IPS DF 6.9 (cell line): ENCODE measurements at regions not wholly inside any gene's neighbourhood (a gene's known extent, or its start where the extent isn't known, plus 50 kb on each side); places are given as distances from the start of the nearest gene placed in this dataset.
"Not testable (repeated sequence)": the region's sequence is repeated elsewhere in the genome, so short reads cannot be mapped to it uniquely, and the experiment has no call there.

Experiments used
- DNase-seq: peaks from one replicate; pipeline ENCODE4 v3.0.0-alpha.2; 2013; ENCODE audit warnings: low read depth, low spot score
- H3K27ac ChIP-seq: one replicate; pipeline ENCODE4 v1.5.1; 2013; ENCODE audit warnings: low read length, control low read depth
- H3K27me3 ChIP-seq: 2 replicates; pipeline ENCODE4 v1.6.1; 2013; ENCODE audit warnings: mild to moderate bottlenecking, low read length; ENCODE audit not compliant: control insufficient read depth, insufficient read depth
- H3K36me3 ChIP-seq: 2 replicates; pipeline ENCODE4 v1.6.1; 2013; ENCODE audit warnings: low read length; ENCODE audit not compliant: control insufficient read depth, insufficient read depth
- H3K4me1 ChIP-seq: 2 replicates; pipeline ENCODE4 v1.6.1; 2013; ENCODE audit warnings: low read length; ENCODE audit not compliant: control insufficient read depth, insufficient read depth
- H3K4me3 ChIP-seq: 2 replicates; pipeline ENCODE4 v1.5.1; 2013; ENCODE audit warnings: mild to moderate bottlenecking, low read length
- H3K9me3 ChIP-seq: 2 replicates; pipeline ENCODE4 v1.6.1; 2013; ENCODE audit warnings: low read length, inconsistent platforms; ENCODE audit not compliant: control insufficient read depth, insufficient read depth
- WGBS: extraction: QIAGEN DNeasy Blood & Tissue Kit; methylation state at CpG from one replicate; pipeline ENCODE4 v1.1.7; 2013; ENCODE audit warnings: mixed read lengths, missing lambda C conversion rate; ENCODE audit not compliant: insufficient read length, insufficient coverage; 5-methylcytosine and 5-hydroxymethylcytosine counted together

DNA sequence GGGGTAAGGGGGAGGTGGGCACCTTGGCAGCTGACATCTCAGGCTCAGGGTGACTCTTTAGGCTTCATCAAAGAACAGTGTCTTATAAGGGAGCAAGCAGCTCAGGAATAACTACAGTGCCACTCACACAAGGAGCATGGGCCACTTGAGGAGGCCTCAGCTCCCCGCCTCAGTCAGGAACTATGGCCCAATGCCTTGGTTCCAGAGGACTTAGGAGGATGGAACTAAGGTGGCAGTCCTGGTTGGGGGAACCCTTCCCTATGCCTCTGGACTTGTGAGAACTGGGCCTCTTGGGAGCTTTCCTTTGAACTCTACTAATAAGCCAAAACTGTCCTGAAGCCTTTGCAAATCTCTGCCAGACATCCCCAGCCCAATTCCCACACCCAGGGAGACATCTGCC, 160.6 kb downstream of the EFNB1 start:
- Histone ChIP-seq H3K4me3 (no peak overlapping the region), H3K4me1 (peaks cover 4% of the 10 kb centered on the region), H3K36me3 (no peaks in the 10 kb centered on the region), H3K27ac (no peak overlapping the region), H3K27me3 (no peaks in the 10 kb centered on the region), H3K9me3 (no peaks in the 10 kb centered on the region)
- WGBS: no CpG with 5 or more reads among the region's 1 CpG
- DNase-seq: no peak

DNA sequence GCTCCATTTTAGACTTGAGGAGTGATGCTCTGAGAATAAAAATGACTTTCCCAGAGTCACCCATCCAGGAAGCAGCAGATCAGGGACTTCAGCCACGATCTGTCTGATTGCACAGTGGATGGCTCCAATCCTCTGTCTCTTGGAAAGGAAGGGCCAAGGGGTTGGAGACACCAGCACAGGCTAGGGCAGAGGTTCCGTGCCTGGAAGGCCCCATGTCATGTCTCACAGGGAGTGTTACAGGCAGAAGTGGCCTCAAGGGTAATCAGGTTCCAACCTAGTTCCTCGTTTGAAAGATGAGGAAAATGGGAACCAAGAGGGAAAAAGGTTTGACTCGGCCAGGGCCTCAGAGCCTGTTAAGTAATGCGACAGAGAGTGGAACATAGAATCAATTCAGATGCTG, 160.0 kb downstream of the EFNB1 start:
- WGBS: no CpG with 5 or more reads among the region's 5 CpGs
- no peak for DNase-seq

DNA sequence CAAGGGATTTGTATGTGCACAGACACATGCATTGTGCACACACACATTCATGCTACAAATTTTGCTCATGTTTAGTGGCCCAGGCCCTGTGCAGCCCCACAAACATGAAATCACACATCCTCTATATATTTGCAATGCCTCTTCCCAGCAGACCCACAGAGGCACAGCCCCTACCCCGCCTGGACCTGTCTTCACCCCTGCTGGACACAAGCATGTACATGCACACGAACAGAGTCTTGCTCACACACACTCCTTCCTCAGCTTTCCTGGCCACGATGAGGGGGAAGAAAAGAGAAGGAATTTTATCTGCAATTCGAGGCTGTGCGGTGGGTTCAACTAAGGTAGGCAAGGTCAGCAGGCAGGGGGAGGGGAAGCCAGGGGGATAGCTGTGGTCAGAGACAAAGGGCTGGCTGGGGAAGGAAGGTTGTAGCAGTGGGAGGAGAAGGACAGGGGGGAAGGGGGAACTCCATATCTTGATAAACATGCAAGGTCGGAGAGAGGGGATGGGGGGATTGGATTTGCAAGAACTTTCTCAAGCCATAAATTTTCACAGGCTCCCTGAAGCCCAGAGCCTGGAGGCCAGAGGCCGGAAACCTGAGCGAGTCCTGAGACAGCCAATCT, 156.4 kb downstream of the EFNB1 start:
- H3K9me3 ChIP-seq: no peaks in the 10 kb centered on the region
- H3K27me3 ChIP-seq: no peaks in the 10 kb centered on the region
- H3K4me3 ChIP-seq: no peak overlapping the region
- H3K4me1 ChIP-seq: peaks cover 3% of the 10 kb centered on the region
- H3K36me3 ChIP-seq: no peaks in the 10 kb centered on the region
- no CpG with 5 or more reads among the region's 8 CpGs for WGBS
- DNase-seq: no peak
- H3K27ac ChIP-seq: no peak overlapping the region

More for the DNA sequence above, 160.0 kb downstream of the EFNB1 start:
- no peak overlapping the region for H3K27ac ChIP-seq
- H3K9me3 ChIP-seq: no peaks in the 10 kb centered on the region
- no peak overlapping the region for H3K4me3 ChIP-seq
- H3K36me3 ChIP-seq: no peaks in the 10 kb centered on the region
- H3K4me1 ChIP-seq: peaks cover 3% of the 10 kb centered on the region
- no peaks in the 10 kb centered on the region for H3K27me3 ChIP-seq

DNA sequence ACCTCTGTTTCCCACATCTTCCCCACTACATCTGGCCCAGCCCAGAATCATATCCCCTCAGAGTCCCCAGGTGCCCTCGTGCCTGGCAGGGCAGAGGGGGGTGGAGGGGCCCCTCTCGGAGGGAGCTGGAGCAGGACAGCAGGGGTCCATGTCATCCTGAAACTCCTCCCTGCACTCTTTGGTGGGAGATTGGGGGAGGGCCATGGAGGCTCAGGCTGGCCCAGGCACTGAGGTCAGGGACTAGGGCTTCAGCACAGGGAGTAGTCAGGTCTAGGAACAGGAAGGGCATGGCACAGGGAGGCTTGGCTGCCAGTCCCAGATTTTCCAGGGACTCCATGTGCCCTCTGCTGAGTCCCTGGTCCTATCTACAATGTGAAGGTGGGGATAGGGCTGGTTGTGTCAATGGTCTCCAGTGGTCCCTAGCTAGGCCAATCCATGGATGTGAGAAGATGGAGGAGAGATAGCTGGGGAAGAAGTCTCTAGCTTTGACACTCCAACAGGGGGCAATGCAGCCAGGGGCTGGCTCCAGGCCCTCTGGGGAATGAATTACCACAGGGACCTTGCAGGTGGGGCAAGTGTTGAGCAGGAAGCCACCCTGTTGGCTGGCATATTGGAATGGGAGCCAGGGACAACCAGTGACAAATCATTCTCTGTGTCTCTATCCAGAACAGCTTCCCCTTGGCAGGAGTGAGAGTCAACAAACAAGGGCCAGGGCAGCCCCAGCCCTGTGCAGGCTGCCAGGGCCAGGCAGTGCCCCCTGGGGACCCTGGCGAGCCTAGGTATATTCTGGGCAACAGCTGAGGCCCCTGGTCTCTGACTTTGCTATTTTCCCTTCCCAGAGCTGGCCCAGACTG, 154.4 kb downstream of the EFNB1 start:
- WGBS: no CpG with 5 or more reads among the region's 3 CpGs
- H3K4me3 ChIP-seq: no peak overlapping the region
- no peak for DNase-seq
- H3K27me3 ChIP-seq: no peaks in the 10 kb centered on the region
- H3K9me3 ChIP-seq: no peaks in the 10 kb centered on the region
- H3K27ac ChIP-seq: no peak overlapping the region
- peaks cover 2% of the 10 kb centered on the region for H3K4me1 ChIP-seq
- no peaks in the 10 kb centered on the region for H3K36me3 ChIP-seq

DNA sequence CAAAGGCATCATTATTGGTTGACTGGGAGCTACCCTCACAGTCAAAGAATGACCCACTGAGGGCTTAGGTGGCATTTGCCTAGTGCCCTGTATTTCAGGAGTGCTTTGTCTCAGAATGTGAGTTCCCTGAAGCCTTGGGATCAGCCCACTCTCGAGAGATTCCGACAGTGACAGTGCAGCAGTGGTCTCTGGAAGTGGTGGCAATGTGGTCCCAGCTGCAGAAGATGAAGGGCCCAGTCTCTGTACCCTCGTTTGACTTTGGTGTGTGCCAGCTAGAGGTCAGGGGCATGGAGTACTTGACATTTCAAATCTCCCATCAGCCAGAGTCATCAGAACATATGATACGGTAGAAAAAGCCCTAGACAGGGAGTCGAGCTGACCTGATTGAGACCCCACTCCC, 153.7 kb downstream of the EFNB1 start:
- WGBS: no CpG with 5 or more reads among the region's 5 CpGs
- Histone ChIP-seq H3K36me3 (no peaks in the 10 kb centered on the region), H3K4me3 (no peak overlapping the region), H3K4me1 (peaks cover 2% of the 10 kb centered on the region), H3K27ac (no peak overlapping the region), H3K27me3 (no peaks in the 10 kb centered on the region), H3K9me3 (no peaks in the 10 kb centered on the region)
- no peak for DNase-seq

DNA sequence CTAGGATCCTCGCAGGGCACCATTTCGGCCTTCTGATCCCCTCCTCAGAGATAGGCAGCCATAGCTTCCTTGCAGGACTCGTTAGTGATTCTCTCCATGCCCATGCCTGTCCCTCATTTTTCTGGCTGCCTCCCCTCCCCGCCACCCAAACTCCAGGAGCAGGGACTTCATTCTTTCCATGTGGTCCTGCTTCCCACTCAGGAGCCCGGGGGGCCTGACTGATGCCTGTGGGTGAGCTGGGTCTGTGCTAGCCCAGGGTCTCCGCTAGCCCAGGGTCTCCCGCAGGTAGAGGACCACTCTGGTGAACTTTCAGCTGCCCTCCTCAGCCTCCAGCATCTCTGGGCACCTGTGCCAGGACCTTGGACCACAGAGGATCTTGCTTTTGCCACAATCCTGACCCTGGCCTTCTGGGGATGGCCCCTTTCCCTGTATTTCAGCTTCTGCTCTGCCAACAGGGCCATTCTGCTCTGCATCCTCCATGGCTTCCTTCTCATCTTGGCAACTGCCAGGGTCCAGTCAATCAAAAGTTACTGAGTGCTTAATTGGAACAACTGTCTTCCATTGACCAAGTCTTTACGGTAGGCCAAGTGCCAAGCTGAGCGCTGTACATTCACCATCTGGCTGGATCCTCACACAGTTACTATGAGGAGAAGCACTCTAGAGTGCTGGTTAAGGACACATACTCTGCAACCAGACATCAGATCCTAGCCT, 152.2 kb downstream of the EFNB1 start:
- WGBS: no CpG with 5 or more reads among the region's 9 CpGs
- no peaks in the 10 kb centered on the region for H3K27me3 ChIP-seq
- H3K4me3 ChIP-seq: no peak overlapping the region
- H3K9me3 ChIP-seq: no peaks in the 10 kb centered on the region
- no peaks in the 10 kb centered on the region for H3K36me3 ChIP-seq
- no peak overlapping the region for H3K27ac ChIP-seq
- H3K4me1 ChIP-seq: peaks cover 2% of the 10 kb centered on the region
- no peak for DNase-seq

DNA sequence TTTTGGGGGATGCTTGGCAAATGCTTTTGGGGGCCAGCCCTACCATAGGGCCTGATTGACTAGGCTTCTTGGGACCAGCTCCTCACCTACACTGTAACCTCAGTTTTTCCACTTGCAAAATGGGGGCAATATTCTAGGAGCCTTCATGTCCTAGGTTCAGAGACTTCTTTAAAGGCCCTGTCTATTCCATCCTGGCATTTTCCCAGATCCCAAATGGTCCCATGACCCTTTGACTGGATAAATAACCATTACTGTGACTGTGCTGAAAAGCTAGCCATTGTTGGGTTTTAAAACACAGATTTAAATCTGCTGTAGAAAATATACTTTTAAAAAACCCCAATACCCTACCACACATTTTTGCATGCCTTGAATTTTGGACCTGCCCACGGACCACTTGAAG, 149.8 kb downstream of the EFNB1 start:
- DNase-seq: no peak
- Histone ChIP-seq H3K9me3 (no peaks in the 10 kb centered on the region), H3K27me3 (no peaks in the 10 kb centered on the region), H3K4me3 (no peak overlapping the region), H3K27ac (no peak overlapping the region), H3K4me1 (no peaks in the 10 kb centered on the region), H3K36me3 (no peaks in the 10 kb centered on the region)
- no CpG with 5 or more reads among the region's 1 CpG for WGBS

DNA sequence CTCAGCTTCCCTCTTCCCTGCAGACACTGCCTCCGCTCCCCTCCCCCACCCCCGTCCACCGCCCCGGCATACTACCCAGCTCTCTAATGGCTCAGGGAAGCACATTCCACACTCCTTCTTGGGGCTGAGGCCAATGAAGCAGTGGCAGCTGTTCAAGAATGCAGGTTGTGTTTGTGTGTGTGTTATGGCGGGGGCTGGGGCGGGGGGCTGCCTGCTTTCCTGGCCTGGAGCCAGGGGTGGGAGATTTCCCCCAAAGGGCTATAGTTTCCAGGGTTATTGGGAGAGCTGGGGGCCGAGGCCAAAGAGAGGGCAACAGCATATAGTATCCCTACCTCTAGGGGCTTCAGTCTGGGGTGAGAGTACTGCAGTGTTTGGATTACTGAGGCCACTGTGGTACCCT, 149.4 kb downstream of the EFNB1 start:
- Histone ChIP-seq H3K9me3 (no peaks in the 10 kb centered on the region), H3K27me3 (no peaks in the 10 kb centered on the region), H3K27ac (no peak overlapping the region), H3K36me3 (no peaks in the 10 kb centered on the region), H3K4me1 (no peaks in the 10 kb centered on the region), H3K4me3 (no peak overlapping the region)
- DNase-seq: no peak
- no CpG with 5 or more reads among the region's 7 CpGs for WGBS

DNA sequence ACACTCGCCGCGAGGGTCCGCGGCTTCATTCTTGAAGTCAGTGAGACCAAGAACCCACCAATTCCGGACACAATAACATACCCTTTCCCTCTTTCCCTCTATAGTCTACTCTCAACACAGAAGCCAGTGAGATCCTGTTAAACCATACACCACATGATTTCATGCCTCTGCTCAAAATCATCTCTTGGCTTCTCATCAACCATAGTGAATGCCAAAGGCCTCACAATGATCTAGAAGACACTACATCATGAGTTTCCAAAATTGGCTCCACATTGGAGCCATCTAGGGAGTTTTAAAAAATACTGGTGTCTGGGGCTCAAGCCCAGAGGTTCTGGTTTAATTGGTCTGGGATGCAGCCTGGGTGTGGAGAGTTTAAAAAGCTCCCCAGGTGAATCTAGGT, 124.5 kb downstream of the EFNB1 start:
- Histone ChIP-seq H3K36me3 (no peaks in the 10 kb centered on the region), H3K27ac (no peak overlapping the region), H3K9me3 (no peaks in the 10 kb centered on the region), H3K4me3 (no peak overlapping the region), H3K4me1 (no peaks in the 10 kb centered on the region), H3K27me3 (no peaks in the 10 kb centered on the region)
- no peak for DNase-seq
- no CpG with 5 or more reads among the region's 6 CpGs for WGBS

DNA sequence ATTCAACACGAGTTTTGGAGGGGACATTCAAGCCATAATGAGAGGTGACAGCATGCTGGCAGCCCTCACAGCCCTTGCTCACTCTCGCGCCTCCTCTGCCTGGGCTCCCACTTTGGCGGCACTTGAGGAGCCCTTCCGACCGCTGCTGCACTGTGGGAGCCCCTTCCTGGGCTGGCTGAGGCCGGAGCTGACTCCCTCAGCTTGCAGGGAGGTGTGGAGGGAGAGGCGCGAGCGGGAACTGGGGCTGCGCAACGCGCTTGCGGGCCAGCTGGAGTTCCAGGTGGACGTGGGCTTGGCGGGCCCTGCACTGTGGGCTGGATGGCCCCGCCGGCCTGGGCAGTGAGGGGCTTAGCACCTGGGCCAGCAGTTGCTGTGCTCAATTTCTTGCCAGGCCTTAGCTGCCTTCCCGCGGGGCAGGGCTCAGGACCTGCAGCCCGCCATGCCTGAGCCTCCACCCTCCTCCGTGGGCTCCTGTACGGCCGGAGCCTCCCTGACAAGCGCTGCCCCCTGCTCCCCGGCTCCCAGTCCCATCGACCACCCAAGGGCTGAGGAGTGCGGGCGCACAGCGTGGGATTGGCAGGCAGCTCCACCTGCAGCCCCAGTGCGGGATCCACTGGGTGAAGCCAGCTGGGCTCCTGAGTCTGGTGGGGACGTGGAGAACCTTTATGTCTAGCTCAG, 123.3 kb downstream of the EFNB1 start:
- H3K36me3 ChIP-seq, H3K4me3 ChIP-seq, H3K4me1 ChIP-seq, H3K27ac ChIP-seq, DNase-seq, H3K27me3 ChIP-seq, H3K9me3 ChIP-seq: not testable (repeated sequence)
- WGBS: no CpG with 5 or more reads among the region's 32 CpGs
